H1 (cell line): ENCODE measurements at regions not wholly inside any gene's neighbourhood (a gene's known extent, or its start where the extent isn't known, plus 50 kb on each side); places are given as distances from the start of the nearest gene placed in this dataset.

Experiments
- CTCF ChIA-PET: fragments of 300-600 bp; sonication (Branson Sonifier 250); formaldehyde crosslinking; loops from one replicate; lab custom pipeline; 2021; ENCODE audit not compliant: partially characterized antibody; lab: Charles Lee
- POLR2A ChIA-PET: fragments of 300-600 bp; sonication (Branson Sonifier 250); formaldehyde crosslinking; loops from one replicate; lab custom pipeline; 2021; ENCODE audit warnings: inconsistent platforms; ENCODE audit not compliant: partially characterized antibody; lab: Charles Lee
- DNase-seq, 2 experiments: peaks; one replicate each; pipeline versions ENCODE4 v3.0.0 to v3.0.0-alpha.2; 2010 to 2022; ENCODE audit warnings: low spot score in 2 of 2, low read depth in 1 of 2, mixed read lengths in 1 of 2
- FAIRE-seq: peaks from 2 replicates; lab custom pipeline; 2011; peaks lifted over from hg19 to GRCh38; lab: Jason Lieb, UNC
- H2AFZ ChIP-seq: 2 replicates; pipeline ENCODE4 v1.8.1; 2012; ENCODE audit warnings: low read length, inconsistent platforms
- H2AK5ac ChIP-seq: 2 replicates; pipeline ENCODE4 v1.6.1; 2013; ENCODE audit warnings: low read depth, low read length
- H2BK120ac ChIP-seq: replicated peaks from 2 replicates; pipeline ENCODE3; 2013; ENCODE audit warnings: low read depth, low read length, inconsistent platforms
- H2BK12ac ChIP-seq: 2 replicates; pipeline ENCODE4 v1.6.1; 2013; ENCODE audit warnings: low read depth, low read length
- H2BK15ac ChIP-seq: 2 replicates; pipeline ENCODE4 v1.6.1; 2013; ENCODE audit warnings: low read length
- H2BK20ac ChIP-seq: 2 replicates; pipeline ENCODE4 v1.6.1; 2013; ENCODE audit warnings: low read length
- H2BK5ac ChIP-seq: 2 replicates; pipeline ENCODE4 v1.6.1; 2013; ENCODE audit warnings: low read depth, low read length
- H3K14ac ChIP-seq: 2 replicates; pipeline ENCODE4 v1.6.1; 2013; ENCODE audit warnings: inconsistent platforms; ENCODE audit not compliant: insufficient read length
- H3K18ac ChIP-seq: 2 replicates; pipeline ENCODE4 v1.6.1; 2013; ENCODE audit warnings: low read length; ENCODE audit errors: extremely low read depth
- H3K23ac ChIP-seq: 2 replicates; pipeline ENCODE4 v1.6.1; 2013; ENCODE audit warnings: inconsistent platforms; ENCODE audit not compliant: insufficient read length
- H3K23me2 ChIP-seq: 2 replicates; pipeline ENCODE4 v1.6.1; 2013; ENCODE audit warnings: low read depth, low read length
- H3K27ac ChIP-seq: 2 replicates; pipeline ENCODE4 v1.6.1; 2011; ENCODE audit warnings: low read depth, low read length, inconsistent platforms
- H3K27me3 ChIP-seq, 4 experiments: replicated peaks in 1 of 4; 1 replicate in 1 of 4; 2 replicates in 3 of 4; pipeline versions ENCODE4 v1.6.1 to v1.8.1; 2011 to 2013; ENCODE audit warnings: low read length in 3 of 4, mild to moderate bottlenecking in 3 of 4, inconsistent platforms in 2 of 4, mixed read lengths in 2 of 4, moderate library complexity in 1 of 4; ENCODE audit not compliant: control insufficient read depth in 3 of 4, insufficient read depth in 3 of 4; ENCODE audit errors: extremely low read depth in 1 of 4
- H3K36me3 ChIP-seq, 4 experiments: 2 replicates each; pipeline versions ENCODE4 v1.6.1 to v1.8.1; 2011 to 2013; ENCODE audit warnings: mild to moderate bottlenecking in 4 of 4, low read length in 3 of 4, moderate library complexity in 2 of 4, control low read depth in 1 of 4, inconsistent platforms in 1 of 4; ENCODE audit not compliant: insufficient read depth in 4 of 4, control insufficient read depth in 2 of 4
- H3K4ac ChIP-seq: replicated peaks from 2 replicates; pipeline ENCODE3; 2013; ENCODE audit warnings: low read length, low read depth, mixed read lengths, inconsistent platforms; ENCODE audit not compliant: insufficient read length
- H3K4me1 ChIP-seq, 4 experiments: replicated peaks in 1 of 4; 1 replicate in 1 of 4; 2 replicates in 3 of 4; pipeline versions ENCODE4 v1.6.1 to v1.8.1; 2011 to 2013; ENCODE audit warnings: low read length in 3 of 4, inconsistent platforms in 2 of 4, mixed read lengths in 1 of 4; ENCODE audit not compliant: insufficient read depth in 4 of 4, control insufficient read depth in 3 of 4
- H3K4me2 ChIP-seq, 2 experiments: 2 replicates each; pipeline versions ENCODE4 v1.6.1 to v1.8.1; 2011 to 2013; ENCODE audit warnings: low read depth in 2 of 2, low read length in 2 of 2, control low read depth in 1 of 2, inconsistent platforms in 1 of 2, mild to moderate bottlenecking in 1 of 2; ENCODE audit not compliant: insufficient read depth in 1 of 2
- H3K4me3 ChIP-seq, 4 experiments: fragments of 200-600, 300-600 bp in 1 of 4; sonication (generic), shearing (Covaris generic), sonication (Bioruptor Twin) in 1 of 4; 2 replicates each; pipeline versions ENCODE4 v1.5.1 to v1.8.1; 2011 to 2016; ENCODE audit warnings: low read length in 4 of 4, low read depth in 3 of 4, control low read depth in 2 of 4, inconsistent platforms in 2 of 4, mild to moderate bottlenecking in 2 of 4, mixed read lengths in 1 of 4, moderate library complexity in 1 of 4; ENCODE audit not compliant: insufficient read depth in 2 of 4; ENCODE audit errors: extremely low read depth in 1 of 4
- H3K56ac ChIP-seq: replicated peaks from 2 replicates; pipeline ENCODE3; 2013; ENCODE audit warnings: low read depth, mild to moderate bottlenecking, mixed read lengths, low read length, inconsistent platforms; ENCODE audit not compliant: insufficient read length
- H3K79me1 ChIP-seq: 2 replicates; pipeline ENCODE4 v1.6.1; 2013; ENCODE audit warnings: low read depth, low read length, control low read depth
- H3K79me2 ChIP-seq, 2 experiments: 2 replicates each; pipeline versions ENCODE4 v1.6.1 to v1.8.1; 2012 to 2013; ENCODE audit warnings: low read length in 2 of 2, mild to moderate bottlenecking in 2 of 2, inconsistent platforms in 1 of 2; ENCODE audit not compliant: insufficient read depth in 2 of 2, control insufficient read depth in 1 of 2
- H3K9ac ChIP-seq, 4 experiments: replicated peaks in 1 of 4; 1 replicate in 1 of 4; 2 replicates in 3 of 4; pipeline versions ENCODE4 v1.6.1 to v1.8.1; 2011 to 2013; ENCODE audit warnings: low read depth in 3 of 4, low read length in 3 of 4, control low read depth in 2 of 4, mild to moderate bottlenecking in 2 of 4, moderate library complexity in 2 of 4, inconsistent platforms in 1 of 4; ENCODE audit errors: extremely low read depth in 1 of 4
- H3K9me3 ChIP-seq, 2 experiments: 2 replicates each; pipeline versions ENCODE4 v1.6.1 to v1.8.1; 2012 to 2013; ENCODE audit warnings: mild to moderate bottlenecking in 2 of 2, moderate library complexity in 2 of 2, control low read depth in 1 of 2, inconsistent platforms in 1 of 2, low read depth in 1 of 2, low read length in 1 of 2, mixed read lengths in 1 of 2; ENCODE audit not compliant: insufficient read depth in 2 of 2
- H4K20me1 ChIP-seq, 2 experiments: replicated peaks in 1 of 2; 2 replicates each; pipeline versions ENCODE3 to v1.8.1; 2011 to 2013; ENCODE audit warnings: inconsistent platforms in 2 of 2, low read length in 2 of 2, mild to moderate bottlenecking in 1 of 2; ENCODE audit not compliant: insufficient read depth in 2 of 2, control insufficient read depth in 1 of 2
- H4K5ac ChIP-seq: 2 replicates; pipeline ENCODE4 v1.6.1; 2013; ENCODE audit warnings: low read length, low read depth, mixed read lengths, inconsistent platforms; ENCODE audit not compliant: insufficient read length
- H4K8ac ChIP-seq: 2 replicates; pipeline ENCODE4 v1.8.0; 2013; ENCODE audit warnings: mild to moderate bottlenecking, moderate library complexity, low read length, inconsistent platforms; ENCODE audit not compliant: insufficient read depth; ENCODE audit errors: extremely low read depth
- H4K91ac ChIP-seq: replicated peaks from 2 replicates; pipeline ENCODE3; 2013; ENCODE audit warnings: low read length, mixed read lengths, inconsistent platforms; ENCODE audit not compliant: insufficient read length
- ASH2L ChIP-seq: fragments of 200-600, 300-600 bp; sonication (generic); IDR thresholded peaks from one replicate; pipeline ENCODE4 v1.7.1; 2017; ENCODE audit warnings: low read length
- BRCA1 ChIP-seq: IDR thresholded peaks from 2 replicates; pipeline ENCODE4 v1.6.1; 2012; ENCODE audit warnings: low read depth, low read length, improper control_type of control experiment
- EZH2 ChIP-seq: fragments of 200-600 bp; sonication (generic); IDR thresholded peaks from 2 replicates; pipeline ENCODE4 v1.7.1; 2012; ENCODE audit warnings: low read depth, mild to moderate bottlenecking, moderate library complexity, low read length, inconsistent platforms; ENCODE audit not compliant: severe bottlenecking
- NRF1 ChIP-seq: IDR thresholded peaks from 2 replicates; pipeline ENCODE4 v1.6.1; 2011; ENCODE audit warnings: mild to moderate bottlenecking, low read depth, low read length, improper control_type of control experiment
- RAD21 ChIP-seq, 2 experiments: IDR thresholded peaks in 1 of 2; conservative IDR thresholded peaks in 1 of 2; 2 replicates each; pipeline ENCODE4 v1.6.1; 2011; ENCODE audit warnings: low read depth in 2 of 2, low read length in 2 of 2, improper control_type of control experiment in 1 of 2, inconsistent platforms in 1 of 2, mild to moderate bottlenecking in 1 of 2, moderate library complexity in 1 of 2
- RFX5 ChIP-seq: IDR thresholded peaks from 2 replicates; pipeline ENCODE4 v1.6.1; 2011; ENCODE audit warnings: low read depth, low read length, improper control_type of control experiment, borderline replicate concordance
- SAP30 ChIP-seq: fragments of 300-600 bp; sonication (generic); IDR thresholded peaks from 2 replicates; pipeline ENCODE4 v1.7.1; 2012; ENCODE audit warnings: low read length, moderate library complexity, mild to moderate bottlenecking, inconsistent platforms; ENCODE audit not compliant: insufficient read depth, insufficient replicate concordance
- TAF7 ChIP-seq: optimal IDR thresholded peaks from 2 replicates; pipeline ENCODE3; 2011; ENCODE audit warnings: low read depth, mild to moderate bottlenecking, inconsistent platforms, low read length, moderate library complexity, borderline replicate concordance

- H3K23ac ChIP-seq, result no peak overlapping the region
- H2BK20ac ChIP-seq, result no peak overlapping the region
- no peak overlapping the region for H3K4ac ChIP-seq
- H3K27ac ChIP-seq, result no peak overlapping the region
- no peaks in the 10 kb centered on the region for H3K9me3 ChIP-seq
- H3K9ac ChIP-seq, result no peak overlapping the region
- no peak overlapping the region for H3K4me3 ChIP-seq
- H2BK12ac ChIP-seq, result no peak overlapping the region
- no peaks in the 10 kb centered on the region for H3K23me2 ChIP-seq
- CTCF ChIA-PET, result interaction anchor here (1.1 to 1.3 kb wide), 2 partner anchors 15 to 22 kb away, joined by 3 to 4 read pairs; no protein-coding TSS in a partner anchor
- no peaks in the 10 kb centered on the region for H3K27me3 ChIP-seq
- H3K4me2 ChIP-seq, result no peak overlapping the region
- no peak overlapping the region for H2BK15ac ChIP-seq
- H4K8ac ChIP-seq, result no peak overlapping the region
- no peaks in the 10 kb centered on the region for H3K4me1 ChIP-seq
- H4K5ac ChIP-seq, result no peak overlapping the region
- H3K18ac ChIP-seq, result no peak overlapping the region
- H3K14ac ChIP-seq, result no peak overlapping the region
- H3K79me1 ChIP-seq, result no peaks in the 10 kb centered on the region
- no peak overlapping the region for H2AK5ac ChIP-seq
- no peaks in the 10 kb centered on the region for H4K20me1 ChIP-seq
- no peak overlapping the region for H2BK5ac ChIP-seq
- POLR2A ChIA-PET, result no interaction called here
- H2BK120ac ChIP-seq, result no peak overlapping the region
- DNase-seq (no peak), FAIRE-seq (no peak)
- H3K56ac ChIP-seq, result no peak overlapping the region
- H3K79me2 ChIP-seq, result no peaks in the 10 kb centered on the region
- no peak overlapping the region for H4K91ac ChIP-seq
- H2AFZ ChIP-seq, result no peak overlapping the region
- no peaks in the 10 kb centered on the region for H3K36me3 ChIP-seq
- TF ChIP-seq ASH2L (no peak), SAP30 (no peak), TAF7 (no peak), EZH2 (no peak), BRCA1 (no peak), RFX5 (no peak), RAD21 (IDR thresholded peaks at IDR 0.05 in 1 of 2, conservative IDR thresholded peaks at IDR 0.05 in 1 of 2; ENCODE audit: low read depth in 2 of 2, low read length in 2 of 2) (no peak), NRF1 (no peak)
Observed at GRCh38 chr5:145636371-145636770, 198.8 kb downstream of the PRELID2 start.
